ENCODE measurements at regions not wholly inside any gene's neighbourhood (a gene's known extent, or its start where the extent isn't known, plus 50 kb on each side); places are given as distances from the start of the nearest gene placed in this dataset.

- TF ChIP-seq XRCC4 (IDR thresholded peaks at IDR 0.05; ENCODE audit: extremely low read depth, insufficient read depth, insufficient read length) (no peak), TEAD4 (IDR thresholded peaks at IDR 0.05; ENCODE audit: low read length) (no peak), TEAD4 (CRISPR knock-in tag; IDR thresholded peaks at IDR 0.05; ENCODE audit: borderline replicate concordance) (no peak), NR2C1 (IDR thresholded peaks at IDR 0.05) (no peak), NR2C1 (tag; IDR thresholded peaks at IDR 0.05) (no peak), ATF3 (IDR thresholded peaks at IDR 0.05) (no peak), ATF3 (CRISPR knock-in tag; conservative IDR thresholded peaks at IDR 0.05) (no peak)
Observed at GRCh38 chr13:75071395-75071794, 410.6 kb downstream of the TBC1D4 start.

Data from K562 (cell line).